NOMO-1 treated with dmso at 0.1 percent for 144 hours (cell line): ENCODE measurements at regions not wholly inside any gene's neighbourhood (a gene's known extent, or its start where the extent isn't known, plus 50 kb on each side); places are given as distances from the start of the nearest gene placed in this dataset.

Source experiments
- DNase-seq: peaks from one replicate; lab custom pipeline; 2025; ENCODE audit not compliant: unreplicated experiment; lab: John Stamatoyannopoulos, UW

- DNase-seq: no peak
Observed at GRCh38 chr9:107944387-107944786, 454.8 kb upstream of the KLF4 start.

- DNase-seq: no peak
Observed at GRCh38 chr9:107943901-107944300, 454.3 kb upstream of the KLF4 start.

GRCh38 chr9:107942856-107943255 is 453.3 kb upstream of the KLF4 start:
- DNase-seq: no peak

GRCh38 chr9:107942291-107942690 is 452.7 kb upstream of the KLF4 start:
- no peak for DNase-seq

GRCh38 chr9:107940616-107941595 is 451.3 kb upstream of the KLF4 start:
- no peak for DNase-seq

GRCh38 chr9:107938801-107939386 is 449.3 kb upstream of the KLF4 start:
- no peak for DNase-seq

- no peak for DNase-seq
Observed at GRCh38 chr9:107935931-107936330, 446.4 kb upstream of the KLF4 start.

GRCh38 chr9:107933516-107933915 is 443.9 kb upstream of the KLF4 start:
- no peak for DNase-seq

GRCh38 chr9:107933097-107933496 is 443.5 kb upstream of the KLF4 start:
- DNase-seq: no peak

GRCh38 chr9:107932601-107933000 is 443.0 kb upstream of the KLF4 start:
- DNase-seq: no peak

- DNase-seq: no peak
Observed at GRCh38 chr9:107932046-107932445, 442.5 kb upstream of the KLF4 start.

- DNase-seq: no peak
Observed at GRCh38 chr9:107931071-107931715, 441.6 kb upstream of the KLF4 start.

GRCh38 chr9:107929443-107929842 is 439.9 kb upstream of the KLF4 start:
- DNase-seq: no peak

- no peak for DNase-seq
Observed at GRCh38 chr9:107928701-107929371, 439.3 kb upstream of the KLF4 start.

GRCh38 chr9:107927276-107927675 is 437.7 kb upstream of the KLF4 start:
- DNase-seq: no peak

- no peak for DNase-seq
Observed at GRCh38 chr9:107925749-107926297, 436.3 kb upstream of the KLF4 start.

- DNase-seq: no peak
Observed at GRCh38 chr9:107922260-107922659, 432.7 kb upstream of the KLF4 start.

- DNase-seq: no peak
Observed at GRCh38 chr9:107919263-107919662, 429.7 kb upstream of the KLF4 start.

GRCh38 chr9:107918749-107919148 is 429.2 kb upstream of the KLF4 start:
- no peak for DNase-seq

- DNase-seq: no peak
Observed at GRCh38 chr9:107914151-107914550, 424.6 kb upstream of the KLF4 start.

- DNase-seq: no peak
Observed at GRCh38 chr9:107907715-107908114, 418.1 kb upstream of the KLF4 start.
